HEK293 (cell line): ENCODE measurements at regions not wholly inside any gene's neighbourhood (a gene's known extent, or its start where the extent isn't known, plus 50 kb on each side); places are given as distances from the start of the nearest gene placed in this dataset.

ENCODE experiments used
- IKZF3 ChIP-seq: fragments of 450-650 bp; IDR thresholded peaks from 2 replicates; pipeline ENCODE4 v1.5.0; 2018; ENCODE audit warnings: missing biosample characterization, mild to moderate bottlenecking, missing genetic modification characterization, moderate library complexity
- SETDB1 ChIP-seq: IDR thresholded peaks from one replicate; pipeline ENCODE4 v1.6.1; 2017; ENCODE audit warnings: mild to moderate bottlenecking, low read length, moderate library complexity, mixed read lengths; ENCODE audit not compliant: insufficient read length
- YY1 ChIP-seq: fragments of 450-650 bp; formaldehyde crosslinking; IDR thresholded peaks from 2 replicates; pipeline ENCODE4 v1.5.1; 2018; ENCODE audit warnings: missing biosample characterization, missing genetic modification characterization
- ZNF175 ChIP-seq: fragments of 450-650 bp; formaldehyde crosslinking; IDR thresholded peaks from 2 replicates; pipeline ENCODE4 v1.5.1; 2016; ENCODE audit warnings: missing biosample characterization, missing genetic modification characterization
- ZNF214 ChIP-seq: fragments of 450-650 bp; formaldehyde crosslinking; IDR thresholded peaks from 2 replicates; pipeline ENCODE4 v1.5.1; 2017; ENCODE audit warnings: missing biosample characterization, mild to moderate bottlenecking, missing genetic modification characterization, borderline replicate concordance
- ZNF266 ChIP-seq: fragments of 450-650 bp; formaldehyde crosslinking; IDR thresholded peaks from 2 replicates; pipeline ENCODE4 v1.5.1; 2016; ENCODE audit warnings: missing biosample characterization, missing genetic modification characterization, low read depth
- ZNF473 ChIP-seq: fragments of 450-650 bp; formaldehyde crosslinking; IDR thresholded peaks from 2 replicates; pipeline ENCODE4 v1.5.1; 2017; ENCODE audit warnings: missing biosample characterization, missing genetic modification characterization
- ZNF660 ChIP-seq: fragments of 450-650 bp; IDR thresholded peaks from 2 replicates; pipeline ENCODE4 v1.5.1; 2018; ENCODE audit warnings: missing biosample characterization, mild to moderate bottlenecking, missing genetic modification characterization
- TF ChIP-seq, protein P1 (sequence below): fragments of 450-650 bp; formaldehyde crosslinking; IDR thresholded peaks from 2 replicates; pipeline ENCODE4 v1.5.1; 2016; ENCODE audit warnings: missing biosample characterization, missing genetic modification characterization
- TF ChIP-seq, protein P2 (sequence below): fragments of 450-650 bp; formaldehyde crosslinking; IDR thresholded peaks from 2 replicates; pipeline ENCODE4 v1.5.1; 2017; ENCODE audit warnings: missing biosample characterization, missing genetic modification characterization
- TF ChIP-seq, protein P3 (sequence below): fragments of 450-650 bp; formaldehyde crosslinking; IDR thresholded peaks from 2 replicates; pipeline ENCODE4 v1.5.1; 2016; ENCODE audit warnings: missing biosample characterization, missing genetic modification characterization
- TF ChIP-seq, protein P4 (sequence below): fragments of 450-650 bp; formaldehyde crosslinking; IDR thresholded peaks from 2 replicates; pipeline ENCODE4 v1.5.1; 2016; ENCODE audit warnings: missing biosample characterization, missing genetic modification characterization, borderline replicate concordance

DNA sequence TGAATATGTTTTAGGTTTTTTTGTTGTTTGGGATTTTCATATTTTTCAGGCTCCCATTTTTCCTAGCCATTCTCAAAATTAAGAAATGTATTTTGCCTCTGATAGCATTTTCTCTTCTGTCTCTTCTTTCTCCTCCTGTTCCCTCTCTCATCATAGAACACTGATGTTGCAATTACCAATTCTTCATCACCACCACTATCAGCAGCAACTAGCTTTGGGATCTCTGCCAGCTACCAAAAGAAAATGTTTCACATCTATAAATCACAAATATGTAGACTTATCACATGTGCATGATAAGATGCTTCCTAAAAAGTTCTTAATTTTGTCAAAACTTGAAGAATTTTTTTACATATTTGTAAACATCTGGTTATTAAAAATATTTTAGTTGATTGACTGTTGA lies 887.1 kb downstream of the MAT2B start:
- TF ChIP-seq ZNF473 (tag by site-specific recombination) (no peak), ZNF266 (tag by site-specific recombination) (no peak), ZNF660 (tag by site-specific recombination) (no peak), ZNF214 (no peak), SETDB1 (no peak), YY1 (tag by site-specific recombination) (no peak), IKZF3 (no peak), ZNF175 (tag by site-specific recombination) (no peak)
- TF ChIP-seq, protein P1, sequence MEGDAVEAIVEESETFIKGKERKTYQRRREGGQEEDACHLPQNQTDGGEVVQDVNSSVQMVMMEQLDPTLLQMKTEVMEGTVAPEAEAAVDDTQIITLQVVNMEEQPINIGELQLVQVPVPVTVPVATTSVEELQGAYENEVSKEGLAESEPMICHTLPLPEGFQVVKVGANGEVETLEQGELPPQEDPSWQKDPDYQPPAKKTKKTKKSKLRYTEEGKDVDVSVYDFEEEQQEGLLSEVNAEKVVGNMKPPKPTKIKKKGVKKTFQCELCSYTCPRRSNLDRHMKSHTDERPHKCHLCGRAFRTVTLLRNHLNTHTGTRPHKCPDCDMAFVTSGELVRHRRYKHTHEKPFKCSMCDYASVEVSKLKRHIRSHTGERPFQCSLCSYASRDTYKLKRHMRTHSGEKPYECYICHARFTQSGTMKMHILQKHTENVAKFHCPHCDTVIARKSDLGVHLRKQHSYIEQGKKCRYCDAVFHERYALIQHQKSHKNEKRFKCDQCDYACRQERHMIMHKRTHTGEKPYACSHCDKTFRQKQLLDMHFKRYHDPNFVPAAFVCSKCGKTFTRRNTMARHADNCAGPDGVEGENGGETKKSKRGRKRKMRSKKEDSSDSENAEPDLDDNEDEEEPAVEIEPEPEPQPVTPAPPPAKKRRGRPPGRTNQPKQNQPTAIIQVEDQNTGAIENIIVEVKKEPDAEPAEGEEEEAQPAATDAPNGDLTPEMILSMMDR (tag by site-specific recombination): no peak
- TF ChIP-seq, protein P2, sequence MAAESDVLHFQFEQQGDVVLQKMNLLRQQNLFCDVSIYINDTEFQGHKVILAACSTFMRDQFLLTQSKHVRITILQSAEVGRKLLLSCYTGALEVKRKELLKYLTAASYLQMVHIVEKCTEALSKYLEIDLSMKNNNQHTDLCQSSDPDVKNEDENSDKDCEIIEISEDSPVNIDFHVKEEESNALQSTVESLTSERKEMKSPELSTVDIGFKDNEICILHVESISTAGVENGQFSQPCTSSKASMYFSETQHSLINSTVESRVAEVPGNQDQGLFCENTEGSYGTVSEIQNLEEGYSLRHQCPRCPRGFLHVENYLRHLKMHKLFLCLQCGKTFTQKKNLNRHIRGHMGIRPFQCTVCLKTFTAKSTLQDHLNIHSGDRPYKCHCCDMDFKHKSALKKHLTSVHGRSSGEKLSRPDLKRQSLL: no peak
- TF ChIP-seq, protein P3, sequence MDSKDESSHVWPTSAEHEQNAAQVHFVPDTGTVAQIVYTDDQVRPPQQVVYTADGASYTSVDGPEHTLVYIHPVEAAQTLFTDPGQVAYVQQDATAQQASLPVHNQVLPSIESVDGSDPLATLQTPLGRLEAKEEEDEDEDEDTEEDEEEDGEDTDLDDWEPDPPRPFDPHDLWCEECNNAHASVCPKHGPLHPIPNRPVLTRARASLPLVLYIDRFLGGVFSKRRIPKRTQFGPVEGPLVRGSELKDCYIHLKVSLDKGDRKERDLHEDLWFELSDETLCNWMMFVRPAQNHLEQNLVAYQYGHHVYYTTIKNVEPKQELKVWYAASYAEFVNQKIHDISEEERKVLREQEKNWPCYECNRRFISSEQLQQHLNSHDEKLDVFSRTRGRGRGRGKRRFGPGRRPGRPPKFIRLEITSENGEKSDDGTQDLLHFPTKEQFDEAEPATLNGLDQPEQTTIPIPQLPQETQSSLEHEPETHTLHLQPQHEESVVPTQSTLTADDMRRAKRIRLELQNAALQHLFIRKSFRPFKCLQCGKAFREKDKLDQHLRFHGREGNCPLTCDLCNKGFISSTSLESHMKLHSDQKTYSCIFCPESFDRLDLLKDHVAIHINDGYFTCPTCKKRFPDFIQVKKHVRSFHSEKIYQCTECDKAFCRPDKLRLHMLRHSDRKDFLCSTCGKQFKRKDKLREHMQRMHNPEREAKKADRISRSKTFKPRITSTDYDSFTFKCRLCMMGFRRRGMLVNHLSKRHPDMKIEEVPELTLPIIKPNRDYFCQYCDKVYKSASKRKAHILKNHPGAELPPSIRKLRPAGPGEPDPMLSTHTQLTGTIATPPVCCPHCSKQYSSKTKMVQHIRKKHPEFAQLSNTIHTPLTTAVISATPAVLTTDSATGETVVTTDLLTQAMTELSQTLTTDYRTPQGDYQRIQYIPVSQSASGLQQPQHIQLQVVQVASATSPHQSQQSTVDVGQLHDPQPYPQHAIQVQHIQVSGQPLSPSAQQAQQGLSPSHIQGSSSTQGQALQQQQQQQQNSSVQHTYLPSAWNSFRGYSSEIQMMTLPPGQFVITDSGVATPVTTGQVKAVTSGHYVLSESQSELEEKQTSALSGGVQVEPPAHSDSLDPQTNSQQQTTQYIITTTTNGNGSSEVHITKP (tag by site-specific recombination): no peak
- TF ChIP-seq, protein P4, sequence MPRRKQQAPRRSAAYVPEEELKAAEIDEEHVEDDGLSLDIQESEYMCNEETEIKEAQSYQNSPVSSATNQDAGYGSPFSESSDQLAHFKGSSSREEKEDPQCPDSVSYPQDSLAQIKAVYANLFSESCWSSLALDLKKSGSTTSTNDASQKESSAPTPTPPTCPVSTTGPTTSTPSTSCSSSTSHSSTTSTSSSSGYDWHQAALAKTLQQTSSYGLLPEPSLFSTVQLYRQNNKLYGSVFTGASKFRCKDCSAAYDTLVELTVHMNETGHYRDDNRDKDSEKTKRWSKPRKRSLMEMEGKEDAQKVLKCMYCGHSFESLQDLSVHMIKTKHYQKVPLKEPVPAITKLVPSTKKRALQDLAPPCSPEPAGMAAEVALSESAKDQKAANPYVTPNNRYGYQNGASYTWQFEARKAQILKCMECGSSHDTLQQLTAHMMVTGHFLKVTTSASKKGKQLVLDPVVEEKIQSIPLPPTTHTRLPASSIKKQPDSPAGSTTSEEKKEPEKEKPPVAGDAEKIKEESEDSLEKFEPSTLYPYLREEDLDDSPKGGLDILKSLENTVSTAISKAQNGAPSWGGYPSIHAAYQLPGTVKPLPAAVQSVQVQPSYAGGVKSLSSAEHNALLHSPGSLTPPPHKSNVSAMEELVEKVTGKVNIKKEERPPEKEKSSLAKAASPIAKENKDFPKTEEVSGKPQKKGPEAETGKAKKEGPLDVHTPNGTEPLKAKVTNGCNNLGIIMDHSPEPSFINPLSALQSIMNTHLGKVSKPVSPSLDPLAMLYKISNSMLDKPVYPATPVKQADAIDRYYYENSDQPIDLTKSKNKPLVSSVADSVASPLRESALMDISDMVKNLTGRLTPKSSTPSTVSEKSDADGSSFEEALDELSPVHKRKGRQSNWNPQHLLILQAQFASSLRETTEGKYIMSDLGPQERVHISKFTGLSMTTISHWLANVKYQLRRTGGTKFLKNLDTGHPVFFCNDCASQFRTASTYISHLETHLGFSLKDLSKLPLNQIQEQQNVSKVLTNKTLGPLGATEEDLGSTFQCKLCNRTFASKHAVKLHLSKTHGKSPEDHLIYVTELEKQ (tag by site-specific recombination): no peak
